ENCODE measurements at regions not wholly inside any gene's neighbourhood (a gene's known extent, or its start where the extent isn't known, plus 50 kb on each side); places are given as distances from the start of the nearest gene placed in this dataset.

DNA sequence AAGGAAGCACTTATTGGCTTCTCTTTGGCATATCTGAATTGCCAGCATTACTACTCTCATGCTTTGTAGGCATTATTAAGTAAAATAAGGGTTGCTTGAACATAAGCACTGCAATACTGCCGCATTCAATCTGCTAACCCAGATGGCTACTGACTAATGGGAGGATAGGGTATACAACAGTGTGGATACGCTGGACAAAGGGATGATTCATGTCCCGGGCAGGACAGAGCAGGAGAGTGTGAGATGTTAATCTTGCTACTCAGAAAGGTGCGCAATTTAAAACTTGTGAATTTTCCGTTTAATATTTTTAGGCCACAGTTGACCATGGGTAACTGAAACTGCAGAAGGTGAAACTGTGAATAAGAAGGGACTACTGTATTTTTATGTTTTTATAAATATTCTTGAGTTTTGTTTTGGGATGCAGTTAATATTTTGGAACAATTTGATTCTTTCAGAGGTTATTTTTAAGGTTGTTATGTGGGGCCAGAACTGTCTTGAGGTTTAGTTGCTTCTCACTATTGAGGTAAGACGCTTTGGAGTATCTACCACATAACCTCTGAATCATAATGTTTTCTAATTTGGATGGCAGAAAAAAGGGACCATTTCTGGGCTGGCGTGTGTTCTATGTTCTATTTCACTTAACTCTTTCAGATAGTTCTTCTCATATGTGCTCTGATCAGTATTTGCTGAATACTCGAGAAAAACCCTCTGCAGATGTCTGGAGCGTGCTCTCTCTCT lies 75.7 kb upstream of the SYPL1 start:
- no peak for TF ChIP-seq EZH2 (IDR thresholded peaks at IDR 0.05)
- no peak for TF ChIP-seq POLR2A (IDR thresholded peaks at IDR 0.05; ENCODE audit: borderline replicate concordance, extremely low read depth, insufficient read depth, insufficient read length)
- TF ChIP-seq POLR2AphosphoS5 (IDR thresholded peaks at IDR 0.05; ENCODE audit: low read depth, low read length) = no peak
- TF ChIP-seq RAD21 (IDR thresholded peaks at IDR 0.05; ENCODE audit: low read depth) = no peak
- TF ChIP-seq, protein P1, sequence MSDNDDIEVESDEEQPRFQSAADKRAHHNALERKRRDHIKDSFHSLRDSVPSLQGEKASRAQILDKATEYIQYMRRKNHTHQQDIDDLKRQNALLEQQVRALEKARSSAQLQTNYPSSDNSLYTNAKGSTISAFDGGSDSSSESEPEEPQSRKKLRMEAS (IDR thresholded peaks at IDR 0.05) = no peak
- TF ChIP-seq, protein P2, sequence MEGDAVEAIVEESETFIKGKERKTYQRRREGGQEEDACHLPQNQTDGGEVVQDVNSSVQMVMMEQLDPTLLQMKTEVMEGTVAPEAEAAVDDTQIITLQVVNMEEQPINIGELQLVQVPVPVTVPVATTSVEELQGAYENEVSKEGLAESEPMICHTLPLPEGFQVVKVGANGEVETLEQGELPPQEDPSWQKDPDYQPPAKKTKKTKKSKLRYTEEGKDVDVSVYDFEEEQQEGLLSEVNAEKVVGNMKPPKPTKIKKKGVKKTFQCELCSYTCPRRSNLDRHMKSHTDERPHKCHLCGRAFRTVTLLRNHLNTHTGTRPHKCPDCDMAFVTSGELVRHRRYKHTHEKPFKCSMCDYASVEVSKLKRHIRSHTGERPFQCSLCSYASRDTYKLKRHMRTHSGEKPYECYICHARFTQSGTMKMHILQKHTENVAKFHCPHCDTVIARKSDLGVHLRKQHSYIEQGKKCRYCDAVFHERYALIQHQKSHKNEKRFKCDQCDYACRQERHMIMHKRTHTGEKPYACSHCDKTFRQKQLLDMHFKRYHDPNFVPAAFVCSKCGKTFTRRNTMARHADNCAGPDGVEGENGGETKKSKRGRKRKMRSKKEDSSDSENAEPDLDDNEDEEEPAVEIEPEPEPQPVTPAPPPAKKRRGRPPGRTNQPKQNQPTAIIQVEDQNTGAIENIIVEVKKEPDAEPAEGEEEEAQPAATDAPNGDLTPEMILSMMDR (IDR thresholded peaks at IDR 0.05 in 2 of 3, conservative IDR thresholded peaks at IDR 0.05 in 1 of 3; ENCODE audit: borderline replicate concordance in 1 of 3, insufficient read depth in 1 of 3, low read depth in 2 of 3, low read length in 2 of 3) = no peak
- TF ChIP-seq SRF (IDR thresholded peaks at IDR 0.05; ENCODE audit: low read depth) = no peak
- no peak for TF ChIP-seq YY1 (IDR thresholded peaks at IDR 0.05; ENCODE audit: extremely low read depth, insufficient replicate concordance, low read depth, low read length)
- TF ChIP-seq TCF7L2 (IDR thresholded peaks at IDR 0.05; ENCODE audit: borderline replicate concordance, extremely low read depth, insufficient read depth, insufficient read length) = no peak
- TF ChIP-seq ZNF274 (IDR thresholded peaks at IDR 0.05; ENCODE audit: low read depth, low read length) = no peak
- TF ChIP-seq, protein P3, sequence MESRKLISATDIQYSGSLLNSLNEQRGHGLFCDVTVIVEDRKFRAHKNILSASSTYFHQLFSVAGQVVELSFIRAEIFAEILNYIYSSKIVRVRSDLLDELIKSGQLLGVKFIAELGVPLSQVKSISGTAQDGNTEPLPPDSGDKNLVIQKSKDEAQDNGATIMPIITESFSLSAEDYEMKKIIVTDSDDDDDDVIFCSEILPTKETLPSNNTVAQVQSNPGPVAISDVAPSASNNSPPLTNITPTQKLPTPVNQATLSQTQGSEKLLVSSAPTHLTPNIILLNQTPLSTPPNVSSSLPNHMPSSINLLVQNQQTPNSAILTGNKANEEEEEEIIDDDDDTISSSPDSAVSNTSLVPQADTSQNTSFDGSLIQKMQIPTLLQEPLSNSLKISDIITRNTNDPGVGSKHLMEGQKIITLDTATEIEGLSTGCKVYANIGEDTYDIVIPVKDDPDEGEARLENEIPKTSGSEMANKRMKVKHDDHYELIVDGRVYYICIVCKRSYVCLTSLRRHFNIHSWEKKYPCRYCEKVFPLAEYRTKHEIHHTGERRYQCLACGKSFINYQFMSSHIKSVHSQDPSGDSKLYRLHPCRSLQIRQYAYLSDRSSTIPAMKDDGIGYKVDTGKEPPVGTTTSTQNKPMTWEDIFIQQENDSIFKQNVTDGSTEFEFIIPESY (IDR thresholded peaks at IDR 0.05; ENCODE audit: extremely low read depth, insufficient replicate concordance, low read length) = no peak
- TF ChIP-seq ELF1 (IDR thresholded peaks at IDR 0.05; ENCODE audit: borderline replicate concordance, low read depth) = no peak
- TF ChIP-seq ZFX (IDR thresholded peaks at IDR 0.05) = no peak

Data from HCT116 (cell line).